Osteocyte (in vitro differentiated cells): ENCODE measurements at regions not wholly inside any gene's neighbourhood (a gene's known extent, or its start where the extent isn't known, plus 50 kb on each side); places are given as distances from the start of the nearest gene placed in this dataset.

Experiments
- DNase-seq: peaks from one replicate; pipeline ENCODE4 v3.0.0; 2021; ENCODE audit warnings: mixed read lengths; ENCODE audit not compliant: unreplicated experiment; ENCODE audit errors: extremely low spot score
- H3K27ac Mint-ChIP-seq: one replicate; pipeline ENCODE4 v1.8.0; 2021; ENCODE audit warnings: mild to moderate bottlenecking, mixed read lengths; ENCODE audit not compliant: unreplicated experiment
- H3K27me3 Mint-ChIP-seq: one replicate; pipeline ENCODE4 v1.8.0; 2021; ENCODE audit warnings: mixed read lengths; ENCODE audit not compliant: unreplicated experiment
- H3K36me3 Mint-ChIP-seq: one replicate; pipeline ENCODE4 v1.8.0; 2021; ENCODE audit warnings: mixed read lengths; ENCODE audit not compliant: unreplicated experiment
- H3K4me1 Mint-ChIP-seq: one replicate; pipeline ENCODE4 v1.8.0; 2021; ENCODE audit warnings: mixed read lengths; ENCODE audit not compliant: unreplicated experiment
- H3K4me3 Mint-ChIP-seq: one replicate; pipeline ENCODE4 v1.8.0; 2021; ENCODE audit warnings: mild to moderate bottlenecking, moderate library complexity, mixed read lengths; ENCODE audit not compliant: unreplicated experiment
- H3K9me3 Mint-ChIP-seq: one replicate; pipeline ENCODE4 v1.8.0; 2021; ENCODE audit warnings: mixed read lengths; ENCODE audit not compliant: unreplicated experiment
- TF ChIP-seq, protein P1 (sequence below): fragments of 200-600 bp; sonication (generic); IDR thresholded peaks from 2 replicates; pipeline ENCODE4 v1.5.0; 2021; ENCODE audit warnings: antibody characterized with exemption, mild to moderate bottlenecking, moderate library complexity

DNA sequence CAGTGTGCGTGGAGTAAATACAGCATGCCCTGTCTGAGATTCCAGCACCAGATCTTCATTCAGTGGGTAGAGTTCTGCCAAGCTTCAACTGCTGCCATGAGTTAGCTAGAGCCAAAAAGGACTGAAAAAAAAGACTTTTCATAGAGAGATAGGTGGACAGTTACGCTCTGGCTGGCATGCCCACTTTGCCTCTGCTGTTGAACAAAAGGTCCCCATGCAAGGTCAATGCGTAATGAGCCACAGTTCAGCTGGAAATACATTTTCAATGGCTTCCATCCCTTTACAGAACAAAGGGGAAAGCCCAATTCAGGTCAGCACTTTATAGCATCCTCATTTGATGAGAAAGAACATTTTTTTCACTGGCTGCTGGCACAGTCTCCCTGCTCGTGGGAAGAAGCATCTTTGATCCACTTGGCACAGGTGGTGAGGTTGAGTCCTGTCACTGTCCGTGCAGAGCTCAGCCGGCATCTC is 86.9 kb upstream of the ERCC6L2 start:
- H3K27me3 Mint-ChIP-seq, result no peaks in the 10 kb centered on the region
- no peak overlapping the region for H3K4me3 Mint-ChIP-seq
- peaks cover 4% of the 10 kb centered on the region for H3K9me3 Mint-ChIP-seq
- peaks cover 15% of the 10 kb centered on the region for H3K4me1 Mint-ChIP-seq
- no peaks in the 10 kb centered on the region for H3K36me3 Mint-ChIP-seq
- H3K27ac Mint-ChIP-seq, result no peak overlapping the region
- TF ChIP-seq, protein P1, sequence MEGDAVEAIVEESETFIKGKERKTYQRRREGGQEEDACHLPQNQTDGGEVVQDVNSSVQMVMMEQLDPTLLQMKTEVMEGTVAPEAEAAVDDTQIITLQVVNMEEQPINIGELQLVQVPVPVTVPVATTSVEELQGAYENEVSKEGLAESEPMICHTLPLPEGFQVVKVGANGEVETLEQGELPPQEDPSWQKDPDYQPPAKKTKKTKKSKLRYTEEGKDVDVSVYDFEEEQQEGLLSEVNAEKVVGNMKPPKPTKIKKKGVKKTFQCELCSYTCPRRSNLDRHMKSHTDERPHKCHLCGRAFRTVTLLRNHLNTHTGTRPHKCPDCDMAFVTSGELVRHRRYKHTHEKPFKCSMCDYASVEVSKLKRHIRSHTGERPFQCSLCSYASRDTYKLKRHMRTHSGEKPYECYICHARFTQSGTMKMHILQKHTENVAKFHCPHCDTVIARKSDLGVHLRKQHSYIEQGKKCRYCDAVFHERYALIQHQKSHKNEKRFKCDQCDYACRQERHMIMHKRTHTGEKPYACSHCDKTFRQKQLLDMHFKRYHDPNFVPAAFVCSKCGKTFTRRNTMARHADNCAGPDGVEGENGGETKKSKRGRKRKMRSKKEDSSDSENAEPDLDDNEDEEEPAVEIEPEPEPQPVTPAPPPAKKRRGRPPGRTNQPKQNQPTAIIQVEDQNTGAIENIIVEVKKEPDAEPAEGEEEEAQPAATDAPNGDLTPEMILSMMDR, result no peak
- peak; percentile 17 for DNase-seq

DNA sequence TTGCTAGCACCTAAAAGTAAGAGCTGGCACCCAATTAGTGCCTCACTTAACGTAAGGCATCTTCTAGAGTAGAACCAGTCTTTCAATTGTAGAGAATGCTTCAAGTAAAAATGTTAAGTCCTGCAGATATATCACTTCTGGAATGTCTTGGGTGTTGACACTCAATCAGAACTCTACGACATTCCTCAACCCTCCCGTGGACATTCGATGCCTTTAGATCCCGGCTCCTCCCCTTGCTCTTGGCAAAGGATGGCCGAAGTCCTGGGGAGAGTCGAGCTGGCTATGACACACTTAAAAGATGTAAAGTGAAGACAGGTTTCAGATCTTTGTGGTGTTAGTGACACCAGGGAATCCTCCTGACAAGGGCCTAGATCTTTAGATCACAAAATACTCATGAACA is 87.5 kb upstream of the ERCC6L2 start:
- DNase-seq, result peak; percentile 48
- TF ChIP-seq, protein P1, result no peak
- Mint-ChIP-seq H3K9me3 (peaks cover 4% of the 10 kb centered on the region), H3K4me1 (peaks cover 11% of the 10 kb centered on the region), H3K27ac (no peak overlapping the region), H3K36me3 (no peaks in the 10 kb centered on the region), H3K27me3 (no peaks in the 10 kb centered on the region), H3K4me3 (no peak overlapping the region)

DNA sequence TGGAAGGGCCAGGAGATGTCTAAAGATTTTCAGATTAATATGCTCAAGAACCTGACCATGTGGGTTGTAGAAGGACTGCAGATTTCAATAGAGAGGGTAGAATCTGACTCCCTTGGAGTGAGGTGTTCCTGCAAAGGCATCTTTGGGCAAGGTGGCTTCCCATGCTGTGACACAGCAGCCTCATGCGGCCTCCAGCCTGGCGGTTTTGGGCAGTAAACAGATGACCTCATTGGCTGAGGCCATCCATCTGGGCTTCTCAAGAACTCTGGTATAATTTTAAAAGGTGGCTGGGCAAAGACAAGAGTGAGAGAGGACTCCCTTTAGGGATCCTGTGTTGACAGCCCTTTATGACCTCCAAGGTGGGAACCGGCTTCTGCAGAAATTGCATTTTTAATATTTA is 90.3 kb upstream of the ERCC6L2 start:
- no peak for DNase-seq
- H3K4me3 Mint-ChIP-seq, result no peak overlapping the region
- TF ChIP-seq, protein P1, result no peak
- H3K36me3 Mint-ChIP-seq, result no peaks in the 10 kb centered on the region
- no peaks in the 10 kb centered on the region for H3K27me3 Mint-ChIP-seq
- peaks cover 17% of the 10 kb centered on the region for H3K4me1 Mint-ChIP-seq
- no peak overlapping the region for H3K27ac Mint-ChIP-seq
- peaks cover 4% of the 10 kb centered on the region for H3K9me3 Mint-ChIP-seq

DNA sequence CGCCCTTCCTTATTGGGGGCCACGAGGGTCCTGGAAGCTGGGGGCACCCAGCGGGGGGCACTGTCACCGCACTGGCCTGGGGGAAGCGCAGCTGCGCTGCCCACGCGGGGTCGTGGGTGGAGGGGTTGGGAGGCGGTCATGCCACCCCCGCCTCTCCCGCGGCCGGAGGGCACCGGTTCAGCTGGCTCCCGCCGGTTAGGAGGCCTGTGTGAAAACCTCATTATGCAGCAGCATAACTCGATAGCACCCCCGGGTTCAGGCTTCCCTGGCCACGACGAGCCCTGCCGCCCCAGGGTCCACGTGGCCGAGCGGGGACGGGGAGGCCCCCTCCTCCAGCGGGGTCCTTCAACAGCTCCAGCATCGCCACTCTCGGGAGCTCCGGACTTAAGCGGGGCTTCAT is 91.2 kb upstream of the ERCC6L2 start:
- Mint-ChIP-seq H3K27ac (no peak overlapping the region), H3K27me3 (no peaks in the 10 kb centered on the region)

DNA sequence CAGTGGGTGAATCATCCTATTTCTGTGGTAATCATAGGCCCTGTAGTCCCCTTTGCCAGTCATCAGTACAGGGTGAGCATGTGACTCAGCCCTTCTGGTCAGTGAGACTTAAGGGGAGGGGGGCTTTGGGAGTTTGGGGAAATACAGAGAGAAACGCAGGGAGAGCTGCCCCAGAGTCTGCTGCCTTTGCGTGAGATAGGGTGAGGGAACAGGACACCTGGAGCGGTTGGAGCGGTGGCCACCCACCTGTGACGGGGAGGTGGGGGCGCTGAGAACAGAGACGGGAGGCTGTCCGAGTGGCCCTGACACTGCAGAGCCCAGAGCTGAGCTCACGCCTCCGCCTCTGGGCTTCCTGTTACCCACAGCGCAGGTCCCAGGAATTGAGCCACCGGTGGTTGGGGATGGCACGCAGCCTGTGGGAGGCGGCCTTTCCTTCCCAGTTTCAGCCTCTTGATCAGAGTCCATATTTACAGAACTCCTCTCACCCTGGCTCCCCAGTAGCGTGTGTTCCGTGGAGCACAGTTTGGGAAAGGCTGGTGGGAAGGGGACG is 92.0 kb upstream of the ERCC6L2 start:
- peaks cover 20% of the 10 kb centered on the region for H3K4me1 Mint-ChIP-seq
- no peak overlapping the region for H3K27ac Mint-ChIP-seq
- TF ChIP-seq, protein P1, result no peak
- no peaks in the 10 kb centered on the region for H3K36me3 Mint-ChIP-seq
- no peak for DNase-seq
- H3K4me3 Mint-ChIP-seq, result no peak overlapping the region
- H3K27me3 Mint-ChIP-seq, result no peaks in the 10 kb centered on the region
- H3K9me3 Mint-ChIP-seq, result no peaks in the 10 kb centered on the region

More for the DNA sequence above, 91.2 kb upstream of the ERCC6L2 start:
- H3K36me3 Mint-ChIP-seq, result no peaks in the 10 kb centered on the region
- TF ChIP-seq, protein P1, result no peak
- no peak for DNase-seq
- no peaks in the 10 kb centered on the region for H3K9me3 Mint-ChIP-seq
- no peak overlapping the region for H3K4me3 Mint-ChIP-seq
- peaks cover 17% of the 10 kb centered on the region for H3K4me1 Mint-ChIP-seq
